Stomach (tissue), 4 donors: ENCODE measurements at regions not wholly inside any gene's neighbourhood (a gene's known extent, or its start where the extent isn't known, plus 50 kb on each side); places are given as distances from the start of the nearest gene placed in this dataset.

ENCODE experiments used
- POLR2A ChIP-seq, 4 donors: fragments of 450-650 bp; IDR thresholded peaks; one replicate each; pipeline ENCODE4 v1.6.1; 2016; ENCODE audit warnings: antibody characterized with exemption in 4 of 4, control low read depth in 2 of 4, mild to moderate bottlenecking in 1 of 4, moderate library complexity in 1 of 4
- TF ChIP-seq, protein P1 (sequence below), 7 experiments: fragments of 450-650 bp in 4 of 7; fragments of 200-600 bp in 3 of 7; sonication (generic) in 3 of 7; IDR thresholded peaks; one replicate each; pipeline ENCODE4 v1.5.1; 2016 to 2019; ENCODE audit warnings: antibody characterized with exemption in 7 of 7, control low read depth in 2 of 7, mild to moderate bottlenecking in 1 of 7

DNA sequence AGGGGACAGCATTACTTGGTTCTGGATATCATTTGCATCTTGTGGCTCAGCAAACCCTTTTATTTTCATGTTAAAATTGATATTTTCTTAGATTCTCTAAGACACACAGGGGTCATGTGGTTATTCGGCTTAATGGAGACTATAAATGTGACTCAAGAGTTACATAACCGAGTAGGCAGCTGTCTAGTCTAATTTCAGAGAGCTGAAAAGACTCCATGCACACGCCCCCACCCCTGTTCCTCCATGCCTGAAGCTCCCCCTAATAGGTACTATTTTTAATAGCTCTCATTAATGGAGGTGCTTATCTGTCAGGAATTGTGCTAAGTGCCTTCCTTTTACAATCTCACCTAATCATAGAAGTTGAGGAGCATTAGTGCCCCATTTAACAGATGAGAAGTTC is 189.2 kb upstream of the ARHGAP20 start:
- no peak for TF ChIP-seq POLR2A (IDR thresholded peaks at IDR 0.05)
- TF ChIP-seq, protein P1, sequence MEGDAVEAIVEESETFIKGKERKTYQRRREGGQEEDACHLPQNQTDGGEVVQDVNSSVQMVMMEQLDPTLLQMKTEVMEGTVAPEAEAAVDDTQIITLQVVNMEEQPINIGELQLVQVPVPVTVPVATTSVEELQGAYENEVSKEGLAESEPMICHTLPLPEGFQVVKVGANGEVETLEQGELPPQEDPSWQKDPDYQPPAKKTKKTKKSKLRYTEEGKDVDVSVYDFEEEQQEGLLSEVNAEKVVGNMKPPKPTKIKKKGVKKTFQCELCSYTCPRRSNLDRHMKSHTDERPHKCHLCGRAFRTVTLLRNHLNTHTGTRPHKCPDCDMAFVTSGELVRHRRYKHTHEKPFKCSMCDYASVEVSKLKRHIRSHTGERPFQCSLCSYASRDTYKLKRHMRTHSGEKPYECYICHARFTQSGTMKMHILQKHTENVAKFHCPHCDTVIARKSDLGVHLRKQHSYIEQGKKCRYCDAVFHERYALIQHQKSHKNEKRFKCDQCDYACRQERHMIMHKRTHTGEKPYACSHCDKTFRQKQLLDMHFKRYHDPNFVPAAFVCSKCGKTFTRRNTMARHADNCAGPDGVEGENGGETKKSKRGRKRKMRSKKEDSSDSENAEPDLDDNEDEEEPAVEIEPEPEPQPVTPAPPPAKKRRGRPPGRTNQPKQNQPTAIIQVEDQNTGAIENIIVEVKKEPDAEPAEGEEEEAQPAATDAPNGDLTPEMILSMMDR (IDR thresholded peaks at IDR 0.05) = no peak
